ENCODE measurements at regions not wholly inside any gene's neighbourhood (a gene's known extent, or its start where the extent isn't known, plus 50 kb on each side); places are given as distances from the start of the nearest gene placed in this dataset.

DNA sequence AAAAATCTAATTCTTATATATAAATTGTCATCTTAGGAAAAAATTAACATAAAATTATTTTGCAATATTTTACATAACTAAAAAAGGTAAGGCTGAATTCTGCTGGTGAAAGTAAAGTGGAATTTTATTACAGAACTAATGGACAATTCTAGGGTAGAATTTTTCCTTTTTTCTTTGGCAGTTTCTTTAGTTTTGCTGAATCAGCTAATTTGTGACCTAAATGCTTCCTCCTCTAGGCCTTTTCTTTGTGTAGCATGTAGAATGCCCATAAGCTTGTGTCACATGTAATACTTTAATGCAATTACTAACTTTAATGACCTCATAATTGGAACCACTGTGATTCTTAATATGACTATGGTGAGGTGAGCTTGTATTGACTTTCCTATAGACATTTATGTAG lies 1378.4 kb upstream of the ADGRL4 start:
- TF ChIP-seq CTCF (IDR thresholded peaks at IDR 0.05; ENCODE audit: low read depth, low read length, missing control alignments): no peak
- no peak for DNase-seq (ENCODE audit: extremely low read depth, low read depth)
- no peak overlapping the region for H3K4me3 ChIP-seq (replicated peaks; ENCODE audit: low read depth, low read length)

DNA sequence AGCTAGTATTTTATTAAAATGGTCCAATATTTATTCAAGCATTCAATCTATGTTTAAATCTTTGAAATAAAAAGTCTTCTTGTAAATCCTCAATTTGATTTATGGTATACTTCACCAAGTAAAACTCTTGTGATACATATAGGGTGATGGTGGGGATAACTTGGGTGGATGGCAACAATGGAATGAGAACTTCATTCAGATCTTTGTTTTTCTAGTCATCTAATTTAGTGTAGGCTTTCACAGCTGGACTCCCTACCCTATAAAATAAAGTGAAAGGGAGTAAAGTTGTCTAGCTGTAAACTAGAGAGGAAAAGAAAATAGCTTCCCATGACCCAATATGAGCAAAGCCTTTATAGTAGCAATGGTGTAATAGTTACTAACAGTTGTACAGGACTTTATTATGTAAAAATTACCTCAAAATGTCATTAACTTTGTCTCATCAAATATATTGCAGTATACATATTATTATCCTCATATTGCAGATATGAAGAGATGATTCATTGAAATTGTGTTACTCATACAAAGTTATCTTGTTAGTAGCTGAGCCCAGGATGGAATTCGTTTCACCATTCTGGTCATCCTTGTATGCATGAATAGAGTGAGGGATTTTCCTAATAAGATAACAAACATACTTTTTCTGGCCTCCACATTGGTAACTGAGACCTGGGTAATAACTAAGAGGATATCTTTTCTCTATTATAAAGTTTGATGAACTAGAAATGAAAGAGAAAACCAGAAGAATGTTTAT lies 1377.7 kb upstream of the ADGRL4 start:
- DNase-seq (ENCODE audit: extremely low read depth, low read depth): no peak
- H3K4me3 ChIP-seq (replicated peaks; ENCODE audit: low read depth, low read length): no peak overlapping the region
- no peak for TF ChIP-seq CTCF (IDR thresholded peaks at IDR 0.05; ENCODE audit: low read depth, low read length, missing control alignments)

- DNase-seq (ENCODE audit: extremely low read depth, low read depth): no peak
- no peak overlapping the region for H3K4me3 ChIP-seq (replicated peaks; ENCODE audit: low read depth, low read length)
- no peak for TF ChIP-seq CTCF (IDR thresholded peaks at IDR 0.05; ENCODE audit: low read depth, low read length, missing control alignments)
These were observed 1369.1 kb upstream of the ADGRL4 start for GRCh38 chr1:80375662-80376061.

- TF ChIP-seq CTCF (IDR thresholded peaks at IDR 0.05; ENCODE audit: low read depth, low read length, missing control alignments): no peak
- no peak for DNase-seq (ENCODE audit: extremely low read depth, low read depth)
- H3K4me3 ChIP-seq (replicated peaks; ENCODE audit: low read depth, low read length): no peak overlapping the region
These were observed 1368.6 kb upstream of the ADGRL4 start for GRCh38 chr1:80375109-80375508.

DNA sequence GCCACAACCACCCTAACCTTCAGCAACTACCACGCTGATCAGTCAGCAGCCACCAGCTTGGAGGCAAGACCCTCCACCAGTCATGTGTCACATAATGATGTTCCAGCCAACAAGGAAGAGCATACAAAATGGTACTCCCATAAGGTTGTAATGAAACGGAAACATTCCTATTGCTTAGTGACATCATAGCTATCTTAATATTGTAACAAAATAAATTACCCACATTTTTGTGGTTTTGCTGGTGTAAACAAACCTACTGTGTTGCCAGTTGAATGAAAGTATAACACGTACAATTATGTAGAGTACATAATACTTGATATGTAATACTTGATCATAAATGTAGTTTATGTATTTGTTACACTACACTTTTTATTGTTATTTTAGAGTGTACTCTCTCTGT lies 1363.2 kb upstream of the ADGRL4 start:
- no peak for TF ChIP-seq CTCF (IDR thresholded peaks at IDR 0.05; ENCODE audit: low read depth, low read length, missing control alignments)
- no peak for DNase-seq (ENCODE audit: extremely low read depth, low read depth)
- no peak overlapping the region for H3K4me3 ChIP-seq (replicated peaks; ENCODE audit: low read depth, low read length)

DNA sequence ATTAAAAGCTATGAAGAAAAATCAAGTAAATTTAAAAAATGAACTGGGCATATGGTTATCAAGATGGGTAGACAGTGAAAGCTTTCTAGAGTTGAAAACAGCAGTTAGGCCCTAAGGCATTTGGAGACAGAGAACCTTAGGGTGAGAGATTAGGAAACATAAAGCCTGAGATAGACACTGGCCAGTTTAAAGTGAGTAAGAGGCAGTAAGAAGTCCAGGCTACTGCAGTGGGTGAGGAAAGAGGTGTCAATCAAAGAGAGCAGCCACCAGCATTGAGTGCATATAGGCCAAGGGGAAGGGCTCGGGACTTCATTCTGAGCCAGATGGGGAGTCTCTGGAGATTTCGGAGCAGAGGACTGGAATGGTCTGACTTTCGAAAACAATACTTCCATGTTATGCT lies 1360.5 kb upstream of the ADGRL4 start:
- DNase-seq (ENCODE audit: extremely low read depth, low read depth): no peak
- no peak for TF ChIP-seq CTCF (IDR thresholded peaks at IDR 0.05; ENCODE audit: low read depth, low read length, missing control alignments)
- no peak overlapping the region for H3K4me3 ChIP-seq (replicated peaks; ENCODE audit: low read depth, low read length)
